Kidney epithelial cell (primary cell): ENCODE measurements at regions not wholly inside any gene's neighbourhood (a gene's known extent, or its start where the extent isn't known, plus 50 kb on each side); places are given as distances from the start of the nearest gene placed in this dataset.
A peak's percentile ranks its signal among the peaks of the same experiment; 100 is the strongest.
"Not testable (repeated sequence)": the region's sequence is repeated elsewhere in the genome, so short reads cannot be mapped to it uniquely, and the experiment has no call there.

Source experiments
- DNase-seq: peaks from one replicate; pipeline ENCODE4 v3.0.0-alpha.2; 2010; ENCODE audit warnings: low read depth
- H3K27me3 ChIP-seq: 2 replicates; pipeline ENCODE4 v1.6.0; 2011; ENCODE audit warnings: low read length; ENCODE audit not compliant: control insufficient read depth, insufficient read depth
- H3K36me3 ChIP-seq: 2 replicates; pipeline ENCODE4 v1.5.1; 2011; ENCODE audit warnings: low read length; ENCODE audit not compliant: control insufficient read depth, insufficient read depth
- H3K4me3 ChIP-seq: 2 replicates; pipeline ENCODE4 v1.5.1; 2011; ENCODE audit warnings: low read depth, mild to moderate bottlenecking, control low read depth, low read length
- CTCF ChIP-seq: IDR thresholded peaks from 2 replicates; pipeline ENCODE4 v1.5.1; 2011; ENCODE audit warnings: mild to moderate bottlenecking, moderate library complexity, low read length, control low read depth, inconsistent platforms; ENCODE audit not compliant: insufficient read depth, poor library complexity, severe bottlenecking

GRCh38 chr3:75896265-75896664, 110.9 kb upstream of the ZNF717 start:
- H3K27me3 ChIP-seq: no peaks in the 10 kb centered on the region
- H3K36me3 ChIP-seq: no peaks in the 10 kb centered on the region
- H3K4me3 ChIP-seq: no peak overlapping the region
- no peak for TF ChIP-seq CTCF
- no peak for DNase-seq

- not testable (repeated sequence) for H3K36me3 ChIP-seq, DNase-seq, H3K27me3 ChIP-seq, H3K4me3 ChIP-seq
Observed at GRCh38 chr3:75901446-75901845, 116.1 kb upstream of the ZNF717 start.

- H3K4me3 ChIP-seq: peak overlapping the region; percentile 44
- no peaks in the 10 kb centered on the region for H3K27me3 ChIP-seq
- TF ChIP-seq CTCF: peak; percentile 56
- H3K36me3 ChIP-seq: no peaks in the 10 kb centered on the region
- peak; percentile 7 for DNase-seq
Observed at GRCh38 chr3:75906555-75907112, 121.3 kb upstream of the ZNF717 start.

GRCh38 chr3:75913800-75914350, 128.5 kb upstream of the ZNF717 start:
- H3K27me3 ChIP-seq: no peaks in the 10 kb centered on the region
- no peak overlapping the region for H3K4me3 ChIP-seq
- no peak for TF ChIP-seq CTCF
- no peaks in the 10 kb centered on the region for H3K36me3 ChIP-seq
- DNase-seq: no peak

GRCh38 chr3:75914741-75915140, 129.4 kb upstream of the ZNF717 start:
- H3K4me3 ChIP-seq, H3K27me3 ChIP-seq, DNase-seq, H3K36me3 ChIP-seq: not testable (repeated sequence)

GRCh38 chr3:75938921-75939320, 153.6 kb upstream of the ZNF717 start:
- TF ChIP-seq CTCF: no peak
- H3K4me3 ChIP-seq: no peak overlapping the region
- H3K36me3 ChIP-seq: no peaks in the 10 kb centered on the region
- DNase-seq: no peak
- H3K27me3 ChIP-seq: no peaks in the 10 kb centered on the region

GRCh38 chr3:75951941-75952340, 166.6 kb upstream of the ZNF717 start:
- Histone ChIP-seq H3K4me3 (no peak overlapping the region), H3K36me3 (no peaks in the 10 kb centered on the region), H3K27me3 (no peaks in the 10 kb centered on the region)
- no peak for DNase-seq
- no peak for TF ChIP-seq CTCF

GRCh38 chr3:75960031-75960430, 174.7 kb upstream of the ZNF717 start:
- not testable (repeated sequence) for H3K36me3 ChIP-seq, H3K27me3 ChIP-seq, H3K4me3 ChIP-seq, DNase-seq

GRCh38 chr3:75962054-75962453, 176.7 kb upstream of the ZNF717 start:
- H3K4me3 ChIP-seq, DNase-seq, H3K36me3 ChIP-seq, H3K27me3 ChIP-seq: not testable (repeated sequence)
